HepG2 (cell line): ENCODE measurements at regions not wholly inside any gene's neighbourhood (a gene's known extent, or its start where the extent isn't known, plus 50 kb on each side); places are given as distances from the start of the nearest gene placed in this dataset.

Source experiments
- ARID5B ChIP-seq: IDR thresholded peaks from 2 replicates; pipeline ENCODE4 v1.4.0; 2020; ENCODE audit warnings: mild to moderate bottlenecking, missing genetic modification reagents
- ATF4 ChIP-seq, 2 experiments: fragments of 450-650 bp in 1 of 2; sonication (generic) in 1 of 2; formaldehyde crosslinking; IDR thresholded peaks; 2 replicates each; pipeline versions ENCODE4 v1.5.0 to v1.8.0; 2020 to 2022; ENCODE audit warnings: mild to moderate bottlenecking in 1 of 2, missing genetic modification reagents in 1 of 2
- CEBPG ChIP-seq: IDR thresholded peaks from 2 replicates; pipeline ENCODE4 v1.6.1; 2016
- CREM ChIP-seq, 2 experiments: sonication (generic) in 1 of 2; formaldehyde crosslinking in 1 of 2; IDR thresholded peaks; 2 replicates each; pipeline versions ENCODE4 v1.4.0 to v1.6.1; 2016 to 2020; ENCODE audit warnings: antibody characterized with exemption in 1 of 2, mild to moderate bottlenecking in 1 of 2, missing genetic modification reagents in 1 of 2
- ELF3 ChIP-seq: IDR thresholded peaks from 2 replicates; pipeline ENCODE4 v1.6.1; 2016; ENCODE audit warnings: missing genetic modification reagents, missing compliant biosample characterization
- ETV5 ChIP-seq: IDR thresholded peaks from 2 replicates; pipeline ENCODE4 v1.6.1; 2018; ENCODE audit warnings: missing biosample characterization, missing genetic modification reagents, inconsistent platforms, borderline replicate concordance
- FOXA3 ChIP-seq: IDR thresholded peaks from 2 replicates; pipeline ENCODE4 v1.6.1; 2016; ENCODE audit warnings: missing genetic modification reagents, missing compliant biosample characterization
- HDAC2 ChIP-seq: sonication (generic); formaldehyde crosslinking; IDR thresholded peaks from 2 replicates; pipeline ENCODE4 v1.4.0; 2020; ENCODE audit warnings: missing genetic modification reagents
- HNF4A ChIP-seq: sonication (generic); formaldehyde crosslinking; IDR thresholded peaks from 2 replicates; pipeline ENCODE4 v1.4.0; 2020; ENCODE audit warnings: missing genetic modification reagents
- HNF4G ChIP-seq, 2 experiments: sonication (generic) in 1 of 2; formaldehyde crosslinking in 1 of 2; IDR thresholded peaks; 2 replicates each; pipeline versions ENCODE4 v1.4.0 to v1.6.1; 2011 to 2020; ENCODE audit warnings: borderline replicate concordance in 2 of 2, low read depth in 2 of 2, mild to moderate bottlenecking in 2 of 2, low read length in 1 of 2, missing genetic modification reagents in 1 of 2, moderate library complexity in 1 of 2
- KLF16 ChIP-seq, 2 experiments: sonication (generic) in 1 of 2; formaldehyde crosslinking in 1 of 2; IDR thresholded peaks; 2 replicates each; pipeline versions ENCODE4 v1.6.1 to v1.8.0; 2016 to 2023; ENCODE audit warnings: missing genetic modification reagents in 2 of 2, missing compliant biosample characterization in 1 of 2
- NFIC ChIP-seq: IDR thresholded peaks from 2 replicates; pipeline ENCODE4 v1.6.1; 2012; ENCODE audit warnings: mild to moderate bottlenecking, low read length, inconsistent platforms
- PRPF4 ChIP-seq: fragments of 200-400 bp; formaldehyde crosslinking; IDR thresholded peaks from 2 replicates; pipeline ENCODE4 v1.6.1; 2016; ENCODE audit warnings: low read length, low read depth; ENCODE audit not compliant: poor library complexity, severe bottlenecking
- REST ChIP-seq, 2 experiments: IDR thresholded peaks; 2 replicates each; pipeline ENCODE4 v1.6.1; 2011 to 2012; ENCODE audit warnings: low read length in 2 of 2, borderline replicate concordance in 1 of 2, low read depth in 1 of 2, mild to moderate bottlenecking in 1 of 2, moderate library complexity in 1 of 2
- SIX1 ChIP-seq: sonication (generic); formaldehyde crosslinking; IDR thresholded peaks from 2 replicates; pipeline ENCODE4 v1.4.0; 2020; ENCODE audit warnings: missing genetic modification reagents, borderline replicate concordance
- TFDP2 ChIP-seq: sonication (generic); formaldehyde crosslinking; IDR thresholded peaks from 2 replicates; pipeline ENCODE4 v1.4.0; 2020; ENCODE audit warnings: missing genetic modification reagents
- ZNF570 ChIP-seq: sonication (generic); formaldehyde crosslinking; IDR thresholded peaks from 2 replicates; pipeline ENCODE4 v1.4.0; 2020; ENCODE audit warnings: mild to moderate bottlenecking, missing genetic modification reagents, borderline replicate concordance
- ZSCAN9 ChIP-seq: IDR thresholded peaks from 2 replicates; pipeline ENCODE4 v1.6.1; 2016; ENCODE audit warnings: borderline replicate concordance

GRCh38 chr3:80733522-80734176 is 965.9 kb upstream of the ROBO1 start (continued):
- TF ChIP-seq ARID5B (CRISPR knock-in tag): peak; percentile 89
- TF ChIP-seq FOXA3: peak; percentile 80
- peak; percentile 85 for TF ChIP-seq HNF4A
- peak; percentile 60; the same call in 1 of the 2 replicates for TF ChIP-seq CEBPG (CRISPR knock-in tag)
- TF ChIP-seq CREM (IDR thresholded peaks at IDR 0.05): peak; percentile 81
- TF ChIP-seq CREM (CRISPR knock-in tag; IDR thresholded peaks at IDR 0.05): no peak
- TF ChIP-seq HDAC2 (CRISPR knock-in tag): peak; percentile 60; the same call in 1 of the 2 replicates
- TF ChIP-seq REST (IDR thresholded peaks at IDR 0.05; ENCODE audit: borderline replicate concordance in 1 of 2, low read depth in 1 of 2, low read length in 2 of 2): 0 out of 4 replicates have a peak, but pooled peaks of 1 of the 2 experiments have one; percentile 11
- peak; percentile 83 for TF ChIP-seq ELF3 (CRISPR knock-in tag)
- peak; percentile 88; the same call in 1 of the 2 replicates for TF ChIP-seq NFIC
- TF ChIP-seq ETV5 (CRISPR knock-in tag): peak; percentile 86
- TF ChIP-seq ZSCAN9 (CRISPR knock-in tag): 0 out of 2 replicates have a peak, but pooled peaks have one; percentile 23
- 0 out of 4 replicates have a peak, but pooled peaks of 1 of the 2 experiments have one; percentile 47 for TF ChIP-seq KLF16 (CRISPR knock-in tag; IDR thresholded peaks at IDR 0.05)
- peak; percentile 59; the same call in 1 of the 2 replicates for TF ChIP-seq SIX1 (CRISPR knock-in tag)
- TF ChIP-seq HNF4G (IDR thresholded peaks at IDR 0.05; ENCODE audit: borderline replicate concordance, low read depth, low read length): peak; percentile 74
- no peak; the same call in 1 of the 2 replicates for TF ChIP-seq HNF4G (CRISPR knock-in tag; IDR thresholded peaks at IDR 0.05; ENCODE audit: borderline replicate concordance, low read depth)
- TF ChIP-seq ZNF570 (CRISPR knock-in tag): no peak
- no peak for TF ChIP-seq PRPF4
- TF ChIP-seq TFDP2 (CRISPR knock-in tag): peak; percentile 70
- 0 out of 4 replicates have a peak, but pooled peaks of 1 of the 2 experiments have one; percentile 32 for TF ChIP-seq ATF4 (CRISPR knock-in tag; IDR thresholded peaks at IDR 0.05)
